GM12878 (cell line): ENCODE measurements at regions not wholly inside any gene's neighbourhood (a gene's known extent, or its start where the extent isn't known, plus 50 kb on each side); places are given as distances from the start of the nearest gene placed in this dataset.

ENCODE experiments used
- ASH2L ChIP-seq: fragments of 300-600, 200-600 bp; sonication (generic); IDR thresholded peaks from 2 replicates; pipeline ENCODE4 v1.6.1; 2017; ENCODE audit warnings: low read depth, mild to moderate bottlenecking, borderline replicate concordance
- BCLAF1 ChIP-seq: fragments of 450-650 bp; IDR thresholded peaks from 2 replicates; pipeline ENCODE4 v1.6.1; 2017; ENCODE audit warnings: antibody characterized with exemption, mild to moderate bottlenecking, moderate library complexity
- CHD4 ChIP-seq: fragments of 200-600 bp; sonication (generic); IDR thresholded peaks from 2 replicates; pipeline ENCODE4 v1.6.1; 2016; ENCODE audit warnings: mild to moderate bottlenecking
- CTCF ChIP-seq, 3 experiments: IDR thresholded peaks in 2 of 3; conservative IDR thresholded peaks in 1 of 3; 2 replicates each; pipeline ENCODE4 v1.5.1; 2011; ENCODE audit warnings: low read depth in 3 of 3, low read length in 3 of 3, mild to moderate bottlenecking in 3 of 3, control low read depth in 2 of 3, moderate library complexity in 2 of 3, inconsistent platforms in 1 of 3, mixed read lengths in 1 of 3; ENCODE audit not compliant: control insufficient read depth in 2 of 3, insufficient read depth in 1 of 3; ENCODE audit errors: extremely low read depth in 1 of 3
- HCFC1 ChIP-seq: fragments of 150-350 bp; IDR thresholded peaks from 2 replicates; pipeline ENCODE4 v1.6.1; 2014; ENCODE audit warnings: low read length
- POLR2A ChIP-seq: IDR thresholded peaks from 2 replicates; pipeline ENCODE4 v1.6.1; 2011; ENCODE audit warnings: low read depth, mild to moderate bottlenecking, low read length
- POLR2AphosphoS5 ChIP-seq: IDR thresholded peaks from 2 replicates; pipeline ENCODE4 v1.6.1; 2011; ENCODE audit warnings: mild to moderate bottlenecking, low read length, inconsistent platforms
- RCOR1 ChIP-seq: conservative IDR thresholded peaks from 2 replicates; pipeline ENCODE4 v1.6.1; 2012; ENCODE audit warnings: low read depth, low read length, improper control_type of control experiment
- SMC3 ChIP-seq: IDR thresholded peaks from 2 replicates; pipeline ENCODE4 v1.6.1; 2011; ENCODE audit warnings: low read length, improper control_type of control experiment, borderline replicate concordance
- SREBF2 ChIP-seq: IDR thresholded peaks from 2 replicates; pipeline ENCODE4 v1.6.1; 2012; ENCODE audit warnings: mild to moderate bottlenecking, low read length
- TF ChIP-seq, protein P1 (sequence below): IDR thresholded peaks from 2 replicates; pipeline ENCODE4 v1.6.1; 2011; ENCODE audit warnings: borderline replicate concordance, low read depth, mild to moderate bottlenecking, moderate library complexity, mixed read lengths, low read length; ENCODE audit not compliant: insufficient read depth; ENCODE audit errors: extremely low read length

- TF ChIP-seq POLR2A, result no peak
- no peak for TF ChIP-seq CTCF (IDR thresholded peaks at IDR 0.05 in 2 of 3, conservative IDR thresholded peaks at IDR 0.05 in 1 of 3; ENCODE audit: control insufficient read depth in 2 of 3, extremely low read depth in 1 of 3, insufficient read depth in 1 of 3, low read depth in 3 of 3, low read length in 3 of 3)
- TF ChIP-seq CHD4, result no peak
- TF ChIP-seq BCLAF1, result no peak
- no peak for TF ChIP-seq SREBF2
- no peak for TF ChIP-seq RCOR1
- TF ChIP-seq POLR2AphosphoS5, result no peak
- TF ChIP-seq HCFC1, result no peak
- no peak for TF ChIP-seq SMC3
- TF ChIP-seq ASH2L, result no peak
- TF ChIP-seq, protein P1, sequence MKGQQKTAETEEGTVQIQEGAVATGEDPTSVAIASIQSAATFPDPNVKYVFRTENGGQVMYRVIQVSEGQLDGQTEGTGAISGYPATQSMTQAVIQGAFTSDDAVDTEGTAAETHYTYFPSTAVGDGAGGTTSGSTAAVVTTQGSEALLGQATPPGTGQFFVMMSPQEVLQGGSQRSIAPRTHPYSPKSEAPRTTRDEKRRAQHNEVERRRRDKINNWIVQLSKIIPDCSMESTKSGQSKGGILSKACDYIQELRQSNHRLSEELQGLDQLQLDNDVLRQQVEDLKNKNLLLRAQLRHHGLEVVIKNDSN, result no peak
These were observed 293.0 kb downstream of the ZNF608 start for GRCh38 chr5:124453221-124454051.
